Neural cell (in vitro differentiated cells): ENCODE measurements at regions not wholly inside any gene's neighbourhood (a gene's known extent, or its start where the extent isn't known, plus 50 kb on each side); places are given as distances from the start of the nearest gene placed in this dataset.

Experiments used
- CTCF ChIP-seq: fragments of 450-650 bp; IDR thresholded peaks from 2 replicates; pipeline ENCODE4 v1.5.1; 2014; ENCODE audit warnings: antibody characterized with exemption, mild to moderate bottlenecking, moderate library complexity; ENCODE audit not compliant: poor library complexity, severe bottlenecking
- EZH2 ChIP-seq: fragments of 200-600, 300-800 bp; shearing (Covaris generic), sonication (generic); IDR thresholded peaks from 2 replicates; pipeline ENCODE4 v1.6.1; 2014; ENCODE audit warnings: antibody characterized with exemption, low read length, borderline replicate concordance, mild to moderate bottlenecking; ENCODE audit not compliant: insufficient read depth, poor library complexity, severe bottlenecking
- POLR2AphosphoS5 ChIP-seq: IDR thresholded peaks from 2 replicates; pipeline ENCODE4 v1.6.1; 2012

- TF ChIP-seq CTCF, result no peak
- TF ChIP-seq POLR2AphosphoS5, result no peak
- no peak for TF ChIP-seq EZH2
Observed at GRCh38 chr1:181239086-181239485, 150.6 kb downstream of the IER5 start.
